K562 (cell line): ENCODE measurements at regions not wholly inside any gene's neighbourhood (a gene's known extent, or its start where the extent isn't known, plus 50 kb on each side); places are given as distances from the start of the nearest gene placed in this dataset.

Source experiments
- ATAC-seq: fragments of 200-7000 bp; cut with Tn5 transposase; 3 replicates; pipeline ENCODE4 v1.9.1; 2020; ENCODE audit warnings: moderate library complexity
- BruUV-seq: library from RNA; stranded (reverse); fragments of 400-500 nt; replicated peaks from 2 replicates; lab custom pipeline; 2021; lab: Mats Ljungman, UMichigan
- CTCF ChIA-PET: fragments of 300-600 bp; formaldehyde crosslinking; extraction: SDS; loops from one replicate; lab custom pipeline; 2021; ENCODE audit warnings: low intra/inter-chr PET ratio; lab: Yijun Ruan, JAX
- POLR2A ChIA-PET: fragments of 300-600, 350-650 bp; sonication (Branson Sonifier 250); formaldehyde crosslinking; extraction: SDS; loops from one replicate; lab custom pipeline; 2021; ENCODE audit warnings: antibody characterized with exemption, inconsistent platforms; lab: Yijun Ruan, JAX
- DNase-seq, 4 experiments: peaks; one replicate each; pipeline versions ENCODE4 v3.0.0 to v3.0.0-alpha.2; 2011 to 2018; ENCODE audit warnings: low spot score in 3 of 4, mixed read lengths in 3 of 4; ENCODE audit errors: extremely low read depth in 1 of 4
- FAIRE-seq: peaks from 2 replicates; lab custom pipeline; 2011; peaks lifted over from hg19 to GRCh38; lab: Jason Lieb, UNC
- H2AFZ ChIP-seq: 2 replicates; pipeline ENCODE4 v1.6.0; 2011; ENCODE audit warnings: low read depth, low read length, control low read depth, inconsistent platforms
- H3K27ac ChIP-seq: fragments of 200-600 bp; 3 replicates; pipeline ENCODE4 v1.8.0; 2011; ENCODE audit warnings: low read depth, mild to moderate bottlenecking, control low read depth, inconsistent platforms, low read length, moderate library complexity, mixed read lengths; ENCODE audit errors: extremely low read depth
- H3K27me3 ChIP-seq, 2 experiments: fragments of 300-600 bp in 1 of 2; 2 replicates in 1 of 2; 3 replicates in 1 of 2; pipeline versions ENCODE4 v1.6.0 to v1.8.0; 2011; ENCODE audit warnings: inconsistent platforms in 2 of 2, low read length in 2 of 2, mild to moderate bottlenecking in 1 of 2, mixed read lengths in 1 of 2, moderate library complexity in 1 of 2; ENCODE audit not compliant: control insufficient read depth in 2 of 2, insufficient read depth in 2 of 2
- H3K36me3 ChIP-seq: fragments of 300-600 bp; 3 replicates; pipeline ENCODE4 v1.8.0; 2011; ENCODE audit warnings: mild to moderate bottlenecking, low read length, inconsistent platforms; ENCODE audit not compliant: control insufficient read depth, insufficient read depth
- H3K4me1 ChIP-seq, 2 experiments: fragments of 200-600 bp in 1 of 2; replicated peaks in 1 of 2; 2 replicates in 1 of 2; 3 replicates in 1 of 2; pipeline versions ENCODE4 v1.5.1 to v1.8.0; 2011; ENCODE audit warnings: inconsistent platforms in 2 of 2, low read length in 2 of 2, mild to moderate bottlenecking in 1 of 2, mixed read lengths in 1 of 2, moderate library complexity in 1 of 2; ENCODE audit not compliant: control insufficient read depth in 2 of 2, insufficient read depth in 2 of 2
- H3K4me2 ChIP-seq: 2 replicates; pipeline ENCODE4 v1.6.1; 2011; ENCODE audit warnings: low read length, control low read depth, inconsistent platforms, mixed read lengths; ENCODE audit not compliant: insufficient read depth
- H3K4me3 ChIP-seq: fragments of 200-600 bp; sonication (generic), shearing (Covaris generic); 2 replicates; pipeline ENCODE4 v1.5.1; 2016; ENCODE audit warnings: control low read depth, inconsistent platforms
- H3K79me2 ChIP-seq: fragments of 200-600 bp; 3 replicates; pipeline ENCODE4 v1.8.0; 2011; ENCODE audit warnings: low read length, inconsistent platforms; ENCODE audit not compliant: control insufficient read depth, insufficient read depth
- H3K9ac ChIP-seq, 2 experiments: 2 replicates each; pipeline versions ENCODE4 v1.6.0 to v1.6.1; 2011; ENCODE audit warnings: low read depth in 2 of 2, low read length in 2 of 2, control low read depth in 1 of 2, inconsistent platforms in 1 of 2, mild to moderate bottlenecking in 1 of 2, mixed read lengths in 1 of 2; ENCODE audit not compliant: insufficient read depth in 1 of 2
- H3K9me1 ChIP-seq: one replicate; pipeline ENCODE4 v1.6.0; 2011; ENCODE audit warnings: inconsistent platforms, mild to moderate bottlenecking, low read length, moderate library complexity; ENCODE audit not compliant: control insufficient read depth, insufficient read depth
- H3K9me3 ChIP-seq: replicated peaks from 2 replicates; pipeline ENCODE4 v1.5.1; 2011; ENCODE audit warnings: low read depth, low read length, inconsistent platforms; ENCODE audit not compliant: control insufficient read depth, insufficient read depth
- H4K20me1 ChIP-seq: replicated peaks from 2 replicates; pipeline ENCODE4 v1.6.1; 2011; ENCODE audit warnings: low read length, inconsistent platforms, mixed read lengths; ENCODE audit not compliant: control insufficient read depth, insufficient read depth
- BRD9 ChIP-seq: fragments of 450-650 bp; IDR thresholded peaks from 2 replicates; pipeline ENCODE4 v1.6.1; 2018; ENCODE audit warnings: low read depth; ENCODE audit not compliant: partially characterized antibody
- CBX5 ChIP-seq: IDR thresholded peaks from 2 replicates; pipeline ENCODE4 v1.6.1; 2014; ENCODE audit warnings: low read depth, borderline replicate concordance
- GABPB1 ChIP-seq: sonication (generic); formaldehyde crosslinking; IDR thresholded peaks from 2 replicates; pipeline ENCODE4 v1.8.0; 2022; ENCODE audit warnings: mild to moderate bottlenecking, missing genetic modification reagents
- GATAD2B ChIP-seq: fragments of 450-650 bp; IDR thresholded peaks from 2 replicates; pipeline ENCODE4 v1.6.1; 2017; ENCODE audit warnings: mild to moderate bottlenecking, borderline replicate concordance
- HDAC8 ChIP-seq: fragments of 450-650 bp; IDR thresholded peaks from 2 replicates; pipeline ENCODE4 v1.6.1; 2016; ENCODE audit warnings: mild to moderate bottlenecking, missing genetic modification characterization, moderate library complexity, missing compliant biosample characterization
- HNRNPK ChIP-seq: fragments of 200-400 bp; formaldehyde crosslinking; IDR thresholded peaks from one replicate; pipeline ENCODE4 v1.6.1; 2018; ENCODE audit warnings: mild to moderate bottlenecking, low read depth, low read length; ENCODE audit not compliant: poor library complexity, severe bottlenecking
- KLF1 ChIP-seq: fragments of 450-650 bp; IDR thresholded peaks from 2 replicates; pipeline ENCODE4 v1.6.1; 2016; ENCODE audit warnings: missing genetic modification characterization, missing compliant biosample characterization
- MEIS2 ChIP-seq: fragments of 450-650 bp; IDR thresholded peaks from 2 replicates; pipeline ENCODE4 v1.6.1; 2014; ENCODE audit warnings: mild to moderate bottlenecking; ENCODE audit not compliant: partially characterized antibody
- NR2C1 ChIP-seq, 2 experiments: fragments of 450-650 bp; IDR thresholded peaks; 2 replicates each; pipeline ENCODE4 v1.6.1; 2017; ENCODE audit warnings: mild to moderate bottlenecking in 2 of 2, antibody characterized with exemption in 1 of 2, inconsistent platforms in 1 of 2, missing compliant biosample characterization in 1 of 2, missing genetic modification characterization in 1 of 2
- PYGO2 ChIP-seq: fragments of 450-650 bp; IDR thresholded peaks from 2 replicates; pipeline ENCODE4 v1.6.1; 2016; ENCODE audit warnings: mild to moderate bottlenecking, missing genetic modification characterization, moderate library complexity, missing compliant biosample characterization
- RBM22 ChIP-seq: fragments of 200-400 bp; formaldehyde crosslinking; IDR thresholded peaks from 2 replicates; pipeline ENCODE4 v1.6.1; 2018; ENCODE audit warnings: low read length, low read depth; ENCODE audit not compliant: poor library complexity, severe bottlenecking
- SAFB2 ChIP-seq: fragments of 200-400 bp; formaldehyde crosslinking; IDR thresholded peaks from 2 replicates; pipeline ENCODE4 v1.6.1; 2018; ENCODE audit warnings: borderline replicate concordance, low read length, low read depth, moderate library complexity; ENCODE audit not compliant: severe bottlenecking
- STAT5B ChIP-seq: fragments of 250-450 bp; sonication (Bioruptor Pico); IDR thresholded peaks from 2 replicates; pipeline ENCODE4 v1.8.0; 2021; ENCODE audit warnings: mild to moderate bottlenecking, inconsistent platforms
- ZNF212 ChIP-seq: fragments of 450-650 bp; formaldehyde crosslinking; IDR thresholded peaks from 2 replicates; pipeline ENCODE4 v1.4.0; 2020; ENCODE audit warnings: mild to moderate bottlenecking
- ZNF23 ChIP-seq: fragments of 250-450 bp; sonication (Bioruptor Pico); IDR thresholded peaks from 2 replicates; pipeline ENCODE4 v1.4.0; 2020; ENCODE audit warnings: mild to moderate bottlenecking
- ZNF707 ChIP-seq: fragments of 250-450 bp; sonication (Bioruptor Pico); conservative IDR thresholded peaks from 2 replicates; pipeline ENCODE4 v1.8.0; 2022; ENCODE audit warnings: inconsistent platforms, mild to moderate bottlenecking, moderate library complexity
- ZSCAN29 ChIP-seq: fragments of 450-650 bp; IDR thresholded peaks from 2 replicates; pipeline ENCODE4 v1.6.1; 2017
- WGBS: fragments of 100-300 bp; shearing (Covaris generic); methylation state at CpG from one replicate; pipeline ENCODE4 v1.1.6; 2016; ENCODE audit warnings: low coverage, mixed read lengths; ENCODE audit not compliant: insufficient coverage; ENCODE audit errors: missing lambda C conversion rate; 5-methylcytosine and 5-hydroxymethylcytosine counted together
- in situ Hi-C: fragments of 300-500 bp; cut with MboI; formaldehyde crosslinking; loops from 4 replicates; pipeline ENCODE4 v1.15.0; 2018; ENCODE audit warnings: inconsistent platforms, mixed read lengths
- intact Hi-C: fragments of 100-400 bp; cut with micrococcal nuclease; formaldehyde crosslinking; loops from 2 replicates; pipeline ENCODE4 v1.14.2; 2022
- TF ChIP-seq, protein P1 (sequence below): fragments of 450-650 bp; IDR thresholded peaks from 2 replicates; pipeline ENCODE4 v1.6.1; 2016; ENCODE audit warnings: borderline replicate concordance
- TF ChIP-seq, protein P2 (sequence below): fragments of 250-450 bp; sonication (Bioruptor Pico); IDR thresholded peaks from 2 replicates; pipeline ENCODE4 v1.9.0; 2021; ENCODE audit warnings: mild to moderate bottlenecking, inconsistent platforms
- TF ChIP-seq, protein P3 (sequence below): fragments of 450-650 bp; formaldehyde crosslinking; conservative IDR thresholded peaks from 2 replicates; pipeline ENCODE4 v1.4.0; 2022; ENCODE audit warnings: mild to moderate bottlenecking, missing genetic modification characterization

DNA sequence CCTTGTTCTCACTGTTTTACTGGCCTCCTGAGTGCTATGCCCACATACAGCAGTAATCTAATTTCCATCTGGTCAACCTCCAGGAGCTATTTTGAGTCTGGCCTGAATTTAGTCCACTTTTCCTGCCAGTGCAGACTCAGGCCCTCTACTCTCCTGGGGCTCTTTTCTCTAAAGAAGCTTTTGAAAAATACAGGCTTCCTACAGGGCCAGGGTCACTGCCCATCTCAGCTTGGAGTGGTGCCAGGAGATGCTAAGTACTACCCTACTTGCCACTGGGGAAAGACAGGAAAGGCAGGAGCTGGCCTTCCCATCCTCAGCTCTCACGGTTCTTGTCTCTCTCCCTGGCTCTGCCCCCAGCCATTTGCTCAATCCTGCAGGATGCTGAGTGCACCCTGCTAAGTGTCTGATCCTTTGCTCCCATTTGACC, 101.7 kb upstream of the SERP2 start:
- no peak for TF ChIP-seq RBM22
- TF ChIP-seq PYGO2 (tag) = no peak
- no peak for TF ChIP-seq ZSCAN29
- TF ChIP-seq HNRNPK = no peak
- no peak for TF ChIP-seq MEIS2
- no peak for TF ChIP-seq GATAD2B
- no peak for TF ChIP-seq KLF1 (tag)
- TF ChIP-seq STAT5B = no peak
- TF ChIP-seq NR2C1 (IDR thresholded peaks at IDR 0.05) = no peak
- no peak for TF ChIP-seq NR2C1 (tag; IDR thresholded peaks at IDR 0.05)
- TF ChIP-seq ZNF23 (CRISPR knock-in tag) = no peak
- TF ChIP-seq, protein P1, sequence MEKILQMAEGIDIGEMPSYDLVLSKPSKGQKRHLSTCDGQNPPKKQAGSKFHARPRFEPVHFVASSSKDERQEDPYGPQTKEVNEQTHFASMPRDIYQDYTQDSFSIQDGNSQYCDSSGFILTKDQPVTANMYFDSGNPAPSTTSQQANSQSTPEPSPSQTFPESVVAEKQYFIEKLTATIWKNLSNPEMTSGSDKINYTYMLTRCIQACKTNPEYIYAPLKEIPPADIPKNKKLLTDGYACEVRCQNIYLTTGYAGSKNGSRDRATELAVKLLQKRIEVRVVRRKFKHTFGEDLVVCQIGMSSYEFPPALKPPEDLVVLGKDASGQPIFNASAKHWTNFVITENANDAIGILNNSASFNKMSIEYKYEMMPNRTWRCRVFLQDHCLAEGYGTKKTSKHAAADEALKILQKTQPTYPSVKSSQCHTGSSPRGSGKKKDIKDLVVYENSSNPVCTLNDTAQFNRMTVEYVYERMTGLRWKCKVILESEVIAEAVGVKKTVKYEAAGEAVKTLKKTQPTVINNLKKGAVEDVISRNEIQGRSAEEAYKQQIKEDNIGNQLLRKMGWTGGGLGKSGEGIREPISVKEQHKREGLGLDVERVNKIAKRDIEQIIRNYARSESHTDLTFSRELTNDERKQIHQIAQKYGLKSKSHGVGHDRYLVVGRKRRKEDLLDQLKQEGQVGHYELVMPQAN = no peak
- TF ChIP-seq HDAC8 (tag) = no peak
- TF ChIP-seq BRD9 = no peak
- TF ChIP-seq, protein P2, sequence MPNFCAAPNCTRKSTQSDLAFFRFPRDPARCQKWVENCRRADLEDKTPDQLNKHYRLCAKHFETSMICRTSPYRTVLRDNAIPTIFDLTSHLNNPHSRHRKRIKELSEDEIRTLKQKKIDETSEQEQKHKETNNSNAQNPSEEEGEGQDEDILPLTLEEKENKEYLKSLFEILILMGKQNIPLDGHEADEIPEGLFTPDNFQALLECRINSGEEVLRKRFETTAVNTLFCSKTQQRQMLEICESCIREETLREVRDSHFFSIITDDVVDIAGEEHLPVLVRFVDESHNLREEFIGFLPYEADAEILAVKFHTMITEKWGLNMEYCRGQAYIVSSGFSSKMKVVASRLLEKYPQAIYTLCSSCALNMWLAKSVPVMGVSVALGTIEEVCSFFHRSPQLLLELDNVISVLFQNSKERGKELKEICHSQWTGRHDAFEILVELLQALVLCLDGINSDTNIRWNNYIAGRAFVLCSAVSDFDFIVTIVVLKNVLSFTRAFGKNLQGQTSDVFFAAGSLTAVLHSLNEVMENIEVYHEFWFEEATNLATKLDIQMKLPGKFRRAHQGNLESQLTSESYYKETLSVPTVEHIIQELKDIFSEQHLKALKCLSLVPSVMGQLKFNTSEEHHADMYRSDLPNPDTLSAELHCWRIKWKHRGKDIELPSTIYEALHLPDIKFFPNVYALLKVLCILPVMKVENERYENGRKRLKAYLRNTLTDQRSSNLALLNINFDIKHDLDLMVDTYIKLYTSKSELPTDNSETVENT (CRISPR knock-in tag) = no peak
- no peak for TF ChIP-seq ZNF707 (CRISPR knock-in tag)
- TF ChIP-seq, protein P3, sequence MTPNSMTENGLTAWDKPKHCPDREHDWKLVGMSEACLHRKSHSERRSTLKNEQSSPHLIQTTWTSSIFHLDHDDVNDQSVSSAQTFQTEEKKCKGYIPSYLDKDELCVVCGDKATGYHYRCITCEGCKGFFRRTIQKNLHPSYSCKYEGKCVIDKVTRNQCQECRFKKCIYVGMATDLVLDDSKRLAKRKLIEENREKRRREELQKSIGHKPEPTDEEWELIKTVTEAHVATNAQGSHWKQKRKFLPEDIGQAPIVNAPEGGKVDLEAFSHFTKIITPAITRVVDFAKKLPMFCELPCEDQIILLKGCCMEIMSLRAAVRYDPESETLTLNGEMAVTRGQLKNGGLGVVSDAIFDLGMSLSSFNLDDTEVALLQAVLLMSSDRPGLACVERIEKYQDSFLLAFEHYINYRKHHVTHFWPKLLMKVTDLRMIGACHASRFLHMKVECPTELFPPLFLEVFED (CRISPR knock-in tag) = no peak
- no peak for TF ChIP-seq CBX5
- no peak for TF ChIP-seq SAFB2
- TF ChIP-seq GABPB1 (CRISPR knock-in tag) = no peak
- TF ChIP-seq ZNF212 (CRISPR knock-in tag) = no peak
- TF ChIP-seq, all 486 proteins: peak for 0
- H3K27me3 ChIP-seq = no peaks in the 10 kb centered on the region; a peak in 1 of 5 replicates
- no peaks in the 10 kb centered on the region for H3K9me1 ChIP-seq
- DNase-seq (no peak), FAIRE-seq (no peak), ATAC-seq (no peak)
- in situ Hi-C loops = no loop called here
- H4K20me1 ChIP-seq = no peaks in the 10 kb centered on the region
- no peak overlapping the region for H3K4me3 ChIP-seq
- BruUV-seq = no TSS peak
- no peak overlapping the region for H3K27ac ChIP-seq
- peaks cover 0 to 35% of the 10 kb centered on the region in 2 experiments; a peak in 4 of 5 replicates for H3K4me1 ChIP-seq
- intact Hi-C loops = no loop called here
- H3K4me2 ChIP-seq = no peak overlapping the region
- ChIA-PET POLR2A (interaction anchor here (0.6 kb wide), 1 partner anchor 157 kb away, joined by 3 read pairs; no protein-coding TSS in a partner anchor), CTCF (no interaction called here)
- H3K9me3 ChIP-seq = no peaks in the 10 kb centered on the region
- H2AFZ ChIP-seq = no peak overlapping the region
- 60% methylated on average over 1 of the region's 1 CpG for WGBS
- no peak overlapping the region for H3K9ac ChIP-seq
- H3K79me2 ChIP-seq = no peaks in the 10 kb centered on the region
- no peaks in the 10 kb centered on the region for H3K36me3 ChIP-seq
